ENCODE measurements at regions not wholly inside any gene's neighbourhood (a gene's known extent, or its start where the extent isn't known, plus 50 kb on each side); places are given as distances from the start of the nearest gene placed in this dataset.

GRCh38 chr6:26185004-26185403, 97.8 kb downstream of the HFE start:
- no peak for TF ChIP-seq CTCF (conservative IDR thresholded peaks at IDR 0.05; ENCODE audit: low read length)
- no peak for TF ChIP-seq EZH2phosphoT487 (IDR thresholded peaks at IDR 0.05; ENCODE audit: borderline replicate concordance, low read depth, low read length)
